SK-N-SH treated with all-trans-retinoic acid at 6 μM for 48 hours (cell line): ENCODE measurements at regions not wholly inside any gene's neighbourhood (a gene's known extent, or its start where the extent isn't known, plus 50 kb on each side); places are given as distances from the start of the nearest gene placed in this dataset.

Experiments used
- ARNTL ChIP-seq: fragments of 450-650 bp; formaldehyde crosslinking; IDR thresholded peaks from 2 replicates; pipeline ENCODE4 v1.5.0; 2020; ENCODE audit warnings: low read depth, mild to moderate bottlenecking, moderate library complexity, borderline replicate concordance
- BACH2 ChIP-seq: fragments of 250-450 bp; sonication (Bioruptor Pico); IDR thresholded peaks from 2 replicates; pipeline ENCODE4 v1.9.0; 2021; ENCODE audit warnings: mild to moderate bottlenecking, borderline replicate concordance
- PPARA ChIP-seq: fragments of 250-450 bp; sonication (Bioruptor Pico); IDR thresholded peaks from 2 replicates; pipeline ENCODE4 v1.5.0; 2020; ENCODE audit warnings: mild to moderate bottlenecking, borderline replicate concordance
- RARB ChIP-seq: fragments of 250-450 bp; sonication (Bioruptor Pico); IDR thresholded peaks from 2 replicates; pipeline ENCODE4 v1.8.0; 2021; ENCODE audit warnings: mild to moderate bottlenecking, moderate library complexity
- SNAI2 ChIP-seq: fragments of 250-450 bp; sonication (Bioruptor Pico); IDR thresholded peaks from 2 replicates; pipeline ENCODE4 v1.5.0; 2020; ENCODE audit warnings: mild to moderate bottlenecking, moderate library complexity
- ZFP30 ChIP-seq: fragments of 450-650 bp; formaldehyde crosslinking; IDR thresholded peaks from 2 replicates; pipeline ENCODE4 v1.5.0; 2022; ENCODE audit warnings: mild to moderate bottlenecking, moderate library complexity
- ZNF8 ChIP-seq: fragments of 450-650 bp; formaldehyde crosslinking; IDR thresholded peaks from 2 replicates; pipeline ENCODE4 v1.5.0; 2020; ENCODE audit warnings: mild to moderate bottlenecking, moderate library complexity
- TF ChIP-seq, protein P1 (sequence below): fragments of 250-450 bp; sonication (Bioruptor Pico); IDR thresholded peaks from 2 replicates; pipeline ENCODE4 v1.8.0; 2020; ENCODE audit warnings: mild to moderate bottlenecking, moderate library complexity, borderline replicate concordance
- TF ChIP-seq, protein P2 (sequence below): fragments of 250-450 bp; sonication (Bioruptor Pico); IDR thresholded peaks from 2 replicates; pipeline ENCODE4 v1.5.1; 2020; ENCODE audit warnings: low read depth, mild to moderate bottlenecking, moderate library complexity

GRCh38 chr6:21325201-21325856 lies 268.2 kb upstream of the SOX4 start:
- TF ChIP-seq, protein P1, sequence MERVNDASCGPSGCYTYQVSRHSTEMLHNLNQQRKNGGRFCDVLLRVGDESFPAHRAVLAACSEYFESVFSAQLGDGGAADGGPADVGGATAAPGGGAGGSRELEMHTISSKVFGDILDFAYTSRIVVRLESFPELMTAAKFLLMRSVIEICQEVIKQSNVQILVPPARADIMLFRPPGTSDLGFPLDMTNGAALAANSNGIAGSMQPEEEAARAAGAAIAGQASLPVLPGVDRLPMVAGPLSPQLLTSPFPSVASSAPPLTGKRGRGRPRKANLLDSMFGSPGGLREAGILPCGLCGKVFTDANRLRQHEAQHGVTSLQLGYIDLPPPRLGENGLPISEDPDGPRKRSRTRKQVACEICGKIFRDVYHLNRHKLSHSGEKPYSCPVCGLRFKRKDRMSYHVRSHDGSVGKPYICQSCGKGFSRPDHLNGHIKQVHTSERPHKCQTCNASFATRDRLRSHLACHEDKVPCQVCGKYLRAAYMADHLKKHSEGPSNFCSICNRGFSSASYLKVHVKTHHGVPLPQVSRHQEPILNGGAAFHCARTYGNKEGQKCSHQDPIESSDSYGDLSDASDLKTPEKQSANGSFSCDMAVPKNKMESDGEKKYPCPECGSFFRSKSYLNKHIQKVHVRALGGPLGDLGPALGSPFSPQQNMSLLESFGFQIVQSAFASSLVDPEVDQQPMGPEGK (CRISPR knock-in tag), result no peak
- TF ChIP-seq, protein P2, sequence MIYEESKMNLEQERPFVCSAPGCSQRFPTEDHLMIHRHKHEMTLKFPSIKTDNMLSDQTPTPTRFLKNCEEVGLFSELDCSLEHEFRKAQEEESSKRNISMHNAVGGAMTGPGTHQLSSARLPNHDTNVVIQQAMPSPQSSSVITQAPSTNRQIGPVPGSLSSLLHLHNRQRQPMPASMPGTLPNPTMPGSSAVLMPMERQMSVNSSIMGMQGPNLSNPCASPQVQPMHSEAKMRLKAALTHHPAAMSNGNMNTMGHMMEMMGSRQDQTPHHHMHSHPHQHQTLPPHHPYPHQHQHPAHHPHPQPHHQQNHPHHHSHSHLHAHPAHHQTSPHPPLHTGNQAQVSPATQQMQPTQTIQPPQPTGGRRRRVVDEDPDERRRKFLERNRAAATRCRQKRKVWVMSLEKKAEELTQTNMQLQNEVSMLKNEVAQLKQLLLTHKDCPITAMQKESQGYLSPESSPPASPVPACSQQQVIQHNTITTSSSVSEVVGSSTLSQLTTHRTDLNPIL, result no peak
- TF ChIP-seq ARNTL (CRISPR knock-in tag) (no peak), PPARA (no peak), SNAI2 (no peak), BACH2 (no peak), ZFP30 (CRISPR knock-in tag) (no peak), ZNF8 (no peak), RARB (CRISPR knock-in tag) (no peak)
